Neural cell (in vitro differentiated cells): ENCODE measurements at regions not wholly inside any gene's neighbourhood (a gene's known extent, or its start where the extent isn't known, plus 50 kb on each side); places are given as distances from the start of the nearest gene placed in this dataset.
"Not testable (repeated sequence)": the region's sequence is repeated elsewhere in the genome, so short reads cannot be mapped to it uniquely, and the experiment has no call there.

Source experiments
- H2AFZ ChIP-seq: fragments of 200-600, 300-800 bp; sonication (generic), shearing (Covaris generic); 2 replicates; pipeline ENCODE4 v1.6.0; 2014; ENCODE audit warnings: low read depth, mild to moderate bottlenecking, antibody characterized with exemption, low read length, moderate library complexity
- H3F3A ChIP-seq: fragments of 200-600 bp; shearing (Covaris generic); 2 replicates; pipeline ENCODE4 v1.6.1; 2016; ENCODE audit warnings: mild to moderate bottlenecking, moderate library complexity, mixed read lengths, antibody characterized with exemption, low read length; ENCODE audit not compliant: insufficient read depth, poor library complexity, severe bottlenecking
- H3K27ac ChIP-seq: fragments of 200-600, 300-800 bp; sonication (generic), shearing (Covaris generic); 2 replicates; pipeline ENCODE4 v1.5.1; 2014; ENCODE audit warnings: mild to moderate bottlenecking, low read length, moderate library complexity
- H3K27me3 ChIP-seq: fragments of 300-800, 200-600 bp; sonication (generic), shearing (Covaris generic); 2 replicates; pipeline ENCODE4 v1.6.0; 2014; ENCODE audit warnings: mild to moderate bottlenecking, low read depth, low read length, moderate library complexity; ENCODE audit not compliant: insufficient read depth
- H3K36me3 ChIP-seq: fragments of 300-800, 200-600 bp; sonication (generic), shearing (Covaris generic); 2 replicates; pipeline ENCODE4 v1.5.1; 2014; ENCODE audit warnings: mild to moderate bottlenecking, antibody characterized with exemption, low read length, moderate library complexity; ENCODE audit not compliant: insufficient read depth
- H3K4me2 ChIP-seq: fragments of 300-800, 200-600 bp; sonication (generic), shearing (Covaris generic); 2 replicates; pipeline ENCODE4 v1.6.0; 2014; ENCODE audit warnings: mild to moderate bottlenecking, low read length
- H3K4me3 ChIP-seq: fragments of 300-800, 200-600 bp; sonication (generic), shearing (Covaris generic); 2 replicates; pipeline ENCODE4 v1.5.1; 2014; ENCODE audit warnings: mild to moderate bottlenecking, low read length, moderate library complexity
- H3K79me2 ChIP-seq: fragments of 200-600 bp; shearing (Covaris generic); replicated peaks from 2 replicates; pipeline ENCODE4 v1.6.0; 2014; ENCODE audit warnings: mild to moderate bottlenecking, low read length, moderate library complexity; ENCODE audit not compliant: insufficient read depth
- H3K9ac ChIP-seq: fragments of 300-800, 200-600 bp; sonication (generic), shearing (Covaris generic); 2 replicates; pipeline ENCODE4 v1.6.1; 2016; ENCODE audit warnings: mild to moderate bottlenecking, low read length, mixed read lengths
- H3K9me2 ChIP-seq: fragments of 200-600 bp; shearing (Covaris generic); 2 replicates; pipeline ENCODE4 v1.6.1; 2016; ENCODE audit warnings: mild to moderate bottlenecking, low read length, mixed read lengths; ENCODE audit not compliant: insufficient read depth
- H3K9me3 ChIP-seq: fragments of 200-600, 300-800 bp; sonication (generic), shearing (Covaris generic); 2 replicates; pipeline ENCODE4 v1.6.1; 2016; ENCODE audit warnings: mild to moderate bottlenecking, mixed run types, low read length, moderate library complexity, mixed read lengths
- H4K20me1 ChIP-seq: fragments of 200-600 bp; shearing (Covaris generic); 2 replicates; pipeline ENCODE4 v1.6.1; 2016; ENCODE audit warnings: mild to moderate bottlenecking, mixed run types; ENCODE audit not compliant: insufficient read depth
- EP300 ChIP-seq: fragments of 450-650 bp; conservative IDR thresholded peaks from 2 replicates; pipeline ENCODE4 v1.6.1; 2014; ENCODE audit warnings: antibody characterized with exemption, mild to moderate bottlenecking, moderate library complexity; ENCODE audit not compliant: poor library complexity, severe bottlenecking
- EZH2 ChIP-seq: fragments of 200-600, 300-800 bp; shearing (Covaris generic), sonication (generic); IDR thresholded peaks from 2 replicates; pipeline ENCODE4 v1.6.1; 2014; ENCODE audit warnings: antibody characterized with exemption, low read length, borderline replicate concordance, mild to moderate bottlenecking; ENCODE audit not compliant: insufficient read depth, poor library complexity, severe bottlenecking
- MXI1 ChIP-seq: fragments of 450-650 bp; conservative IDR thresholded peaks from 2 replicates; pipeline ENCODE4 v1.6.1; 2014; ENCODE audit warnings: antibody characterized with exemption, mild to moderate bottlenecking; ENCODE audit not compliant: poor library complexity, severe bottlenecking
- RAD21 ChIP-seq: fragments of 450-650 bp; conservative IDR thresholded peaks from 2 replicates; pipeline ENCODE4 v1.6.1; 2014; ENCODE audit warnings: antibody characterized with exemption, mild to moderate bottlenecking, moderate library complexity
- SMC3 ChIP-seq: fragments of 450-650 bp; conservative IDR thresholded peaks from 2 replicates; pipeline ENCODE4 v1.6.1; 2014; ENCODE audit warnings: antibody characterized with exemption, mild to moderate bottlenecking, moderate library complexity; ENCODE audit not compliant: poor library complexity
- TAF1 ChIP-seq: IDR thresholded peaks from 2 replicates; pipeline ENCODE4 v1.6.1; 2012; ENCODE audit warnings: low read depth
- TF ChIP-seq, protein P1 (sequence below): IDR thresholded peaks from 2 replicates; pipeline ENCODE4 v1.6.1; 2012; ENCODE audit warnings: borderline replicate concordance
- TF ChIP-seq, protein P2 (sequence below): fragments of 450-650 bp; IDR thresholded peaks from 2 replicates; pipeline ENCODE4 v1.5.1; 2014; ENCODE audit warnings: antibody characterized with exemption, mild to moderate bottlenecking, moderate library complexity; ENCODE audit not compliant: poor library complexity, severe bottlenecking

DNA sequence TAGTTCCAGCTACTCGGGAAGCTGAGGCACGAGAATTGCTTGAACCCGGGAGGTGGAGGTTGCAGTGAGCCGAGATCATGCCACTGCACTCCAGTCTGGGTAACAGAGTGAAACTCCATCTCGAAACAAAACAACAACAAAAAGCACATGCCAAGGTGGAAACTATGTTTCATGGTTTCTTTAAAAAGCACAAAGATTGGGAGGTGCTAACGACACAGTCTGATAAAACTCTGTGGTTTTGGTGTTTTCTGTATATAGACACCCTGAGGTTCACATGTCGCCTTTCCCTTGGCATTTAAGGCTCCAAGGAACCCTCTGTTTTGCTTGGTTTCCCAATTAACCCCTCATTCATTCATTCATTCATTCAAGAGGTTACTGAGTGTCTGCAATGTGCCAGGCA lies 253.4 kb upstream of the SULF2 start:
- Histone ChIP-seq H3K27me3 (no peaks in the 10 kb centered on the region), H3K4me3 (no peak overlapping the region), H3K4me2 (no peak overlapping the region), H3K9me2 (no peaks in the 10 kb centered on the region), H3K27ac (no peak overlapping the region), H3K36me3 (no peaks in the 10 kb centered on the region), H4K20me1 (no peaks in the 10 kb centered on the region), H3K9me3 (no peaks in the 10 kb centered on the region), H2AFZ (no peak overlapping the region), H3K9ac (no peak overlapping the region), H3F3A (no peaks in the 10 kb centered on the region), H3K79me2 (no peaks in the 10 kb centered on the region)
- TF ChIP-seq SMC3 (no peak), TAF1 (no peak), EP300 (no peak), RAD21 (no peak), EZH2 (no peak), MXI1 (no peak)
- TF ChIP-seq, protein P1, sequence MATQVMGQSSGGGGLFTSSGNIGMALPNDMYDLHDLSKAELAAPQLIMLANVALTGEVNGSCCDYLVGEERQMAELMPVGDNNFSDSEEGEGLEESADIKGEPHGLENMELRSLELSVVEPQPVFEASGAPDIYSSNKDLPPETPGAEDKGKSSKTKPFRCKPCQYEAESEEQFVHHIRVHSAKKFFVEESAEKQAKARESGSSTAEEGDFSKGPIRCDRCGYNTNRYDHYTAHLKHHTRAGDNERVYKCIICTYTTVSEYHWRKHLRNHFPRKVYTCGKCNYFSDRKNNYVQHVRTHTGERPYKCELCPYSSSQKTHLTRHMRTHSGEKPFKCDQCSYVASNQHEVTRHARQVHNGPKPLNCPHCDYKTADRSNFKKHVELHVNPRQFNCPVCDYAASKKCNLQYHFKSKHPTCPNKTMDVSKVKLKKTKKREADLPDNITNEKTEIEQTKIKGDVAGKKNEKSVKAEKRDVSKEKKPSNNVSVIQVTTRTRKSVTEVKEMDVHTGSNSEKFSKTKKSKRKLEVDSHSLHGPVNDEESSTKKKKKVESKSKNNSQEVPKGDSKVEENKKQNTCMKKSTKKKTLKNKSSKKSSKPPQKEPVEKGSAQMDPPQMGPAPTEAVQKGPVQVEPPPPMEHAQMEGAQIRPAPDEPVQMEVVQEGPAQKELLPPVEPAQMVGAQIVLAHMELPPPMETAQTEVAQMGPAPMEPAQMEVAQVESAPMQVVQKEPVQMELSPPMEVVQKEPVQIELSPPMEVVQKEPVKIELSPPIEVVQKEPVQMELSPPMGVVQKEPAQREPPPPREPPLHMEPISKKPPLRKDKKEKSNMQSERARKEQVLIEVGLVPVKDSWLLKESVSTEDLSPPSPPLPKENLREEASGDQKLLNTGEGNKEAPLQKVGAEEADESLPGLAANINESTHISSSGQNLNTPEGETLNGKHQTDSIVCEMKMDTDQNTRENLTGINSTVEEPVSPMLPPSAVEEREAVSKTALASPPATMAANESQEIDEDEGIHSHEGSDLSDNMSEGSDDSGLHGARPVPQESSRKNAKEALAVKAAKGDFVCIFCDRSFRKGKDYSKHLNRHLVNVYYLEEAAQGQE, result no peak
- TF ChIP-seq, protein P2, sequence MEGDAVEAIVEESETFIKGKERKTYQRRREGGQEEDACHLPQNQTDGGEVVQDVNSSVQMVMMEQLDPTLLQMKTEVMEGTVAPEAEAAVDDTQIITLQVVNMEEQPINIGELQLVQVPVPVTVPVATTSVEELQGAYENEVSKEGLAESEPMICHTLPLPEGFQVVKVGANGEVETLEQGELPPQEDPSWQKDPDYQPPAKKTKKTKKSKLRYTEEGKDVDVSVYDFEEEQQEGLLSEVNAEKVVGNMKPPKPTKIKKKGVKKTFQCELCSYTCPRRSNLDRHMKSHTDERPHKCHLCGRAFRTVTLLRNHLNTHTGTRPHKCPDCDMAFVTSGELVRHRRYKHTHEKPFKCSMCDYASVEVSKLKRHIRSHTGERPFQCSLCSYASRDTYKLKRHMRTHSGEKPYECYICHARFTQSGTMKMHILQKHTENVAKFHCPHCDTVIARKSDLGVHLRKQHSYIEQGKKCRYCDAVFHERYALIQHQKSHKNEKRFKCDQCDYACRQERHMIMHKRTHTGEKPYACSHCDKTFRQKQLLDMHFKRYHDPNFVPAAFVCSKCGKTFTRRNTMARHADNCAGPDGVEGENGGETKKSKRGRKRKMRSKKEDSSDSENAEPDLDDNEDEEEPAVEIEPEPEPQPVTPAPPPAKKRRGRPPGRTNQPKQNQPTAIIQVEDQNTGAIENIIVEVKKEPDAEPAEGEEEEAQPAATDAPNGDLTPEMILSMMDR, result no peak

DNA sequence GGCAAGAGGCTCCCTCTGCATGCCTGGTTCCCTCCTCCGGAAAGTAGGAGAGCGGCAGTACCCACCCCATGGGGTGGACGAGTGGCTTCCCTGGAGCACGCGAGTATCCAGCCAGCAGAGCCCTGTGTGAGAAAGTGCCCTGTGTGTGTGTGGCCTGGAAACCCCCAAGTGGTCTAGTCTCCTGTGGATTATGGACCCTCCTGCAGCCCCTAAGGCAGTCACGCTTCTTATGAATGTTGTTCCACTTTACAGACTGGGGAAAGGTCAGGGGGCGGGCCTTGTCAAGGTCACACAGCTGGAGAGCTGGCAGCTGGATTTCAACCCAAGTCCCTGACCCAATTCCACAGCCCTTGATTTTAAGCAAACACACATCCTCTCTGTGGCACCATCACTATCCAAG lies 252.5 kb upstream of the SULF2 start:
- H3K27ac ChIP-seq, H3F3A ChIP-seq, H3K4me2 ChIP-seq, H3K9me2 ChIP-seq, H3K9me3 ChIP-seq, H4K20me1 ChIP-seq, H3K27me3 ChIP-seq, H3K36me3 ChIP-seq, H3K4me3 ChIP-seq, H3K79me2 ChIP-seq, H2AFZ ChIP-seq, H3K9ac ChIP-seq: not testable (repeated sequence)

GRCh38 chr20:48035961-48036731 lies 250.9 kb upstream of the SULF2 start:
- no peaks in the 10 kb centered on the region for H3F3A ChIP-seq
- no peaks in the 10 kb centered on the region for H4K20me1 ChIP-seq
- no peak overlapping the region for H3K9ac ChIP-seq
- no peak overlapping the region for H2AFZ ChIP-seq
- no peak overlapping the region for H3K4me2 ChIP-seq
- H3K9me3 ChIP-seq, result no peaks in the 10 kb centered on the region
- TF ChIP-seq SMC3 (no peak), EZH2 (no peak)
- H3K27me3 ChIP-seq, result no peaks in the 10 kb centered on the region
- no peak overlapping the region for H3K27ac ChIP-seq
- H3K4me3 ChIP-seq, result no peak overlapping the region
- no peaks in the 10 kb centered on the region for H3K79me2 ChIP-seq
- H3K36me3 ChIP-seq, result no peaks in the 10 kb centered on the region
- H3K9me2 ChIP-seq, result no peaks in the 10 kb centered on the region
